Nephron progenitor cell (in vitro differentiated cells): ENCODE measurements at regions not wholly inside any gene's neighbourhood (a gene's known extent, or its start where the extent isn't known, plus 50 kb on each side); places are given as distances from the start of the nearest gene placed in this dataset.

Experiments used
- DNase-seq: peaks from one replicate; pipeline ENCODE4 v3.0.0; 2021
- H3K27ac Mint-ChIP-seq: 2 replicates; pipeline ENCODE4 v1.8.0; 2021; ENCODE audit warnings: mild to moderate bottlenecking, moderate library complexity, mixed read lengths
- H3K27me3 Mint-ChIP-seq: 2 replicates; pipeline ENCODE4 v1.8.0; 2021; ENCODE audit warnings: mild to moderate bottlenecking, low read depth, mixed read lengths; ENCODE audit not compliant: poor library complexity
- H3K36me3 Mint-ChIP-seq: 2 replicates; pipeline ENCODE4 v1.8.0; 2021; ENCODE audit warnings: low read depth, mixed read lengths
- H3K4me1 Mint-ChIP-seq: 2 replicates; pipeline ENCODE4 v1.8.0; 2021; ENCODE audit warnings: mixed read lengths
- H3K4me3 Mint-ChIP-seq: 2 replicates; pipeline ENCODE4 v1.8.0; 2021; ENCODE audit warnings: mild to moderate bottlenecking, moderate library complexity, mixed read lengths
- H3K9me3 Mint-ChIP-seq: 2 replicates; pipeline ENCODE4 v1.8.0; 2021; ENCODE audit warnings: mild to moderate bottlenecking, moderate library complexity, mixed read lengths
- TF ChIP-seq, protein P1 (sequence below): fragments of 200-600 bp; sonication (generic); IDR thresholded peaks from 2 replicates; pipeline ENCODE4 v1.5.0; 2021; ENCODE audit warnings: antibody characterized with exemption

DNA sequence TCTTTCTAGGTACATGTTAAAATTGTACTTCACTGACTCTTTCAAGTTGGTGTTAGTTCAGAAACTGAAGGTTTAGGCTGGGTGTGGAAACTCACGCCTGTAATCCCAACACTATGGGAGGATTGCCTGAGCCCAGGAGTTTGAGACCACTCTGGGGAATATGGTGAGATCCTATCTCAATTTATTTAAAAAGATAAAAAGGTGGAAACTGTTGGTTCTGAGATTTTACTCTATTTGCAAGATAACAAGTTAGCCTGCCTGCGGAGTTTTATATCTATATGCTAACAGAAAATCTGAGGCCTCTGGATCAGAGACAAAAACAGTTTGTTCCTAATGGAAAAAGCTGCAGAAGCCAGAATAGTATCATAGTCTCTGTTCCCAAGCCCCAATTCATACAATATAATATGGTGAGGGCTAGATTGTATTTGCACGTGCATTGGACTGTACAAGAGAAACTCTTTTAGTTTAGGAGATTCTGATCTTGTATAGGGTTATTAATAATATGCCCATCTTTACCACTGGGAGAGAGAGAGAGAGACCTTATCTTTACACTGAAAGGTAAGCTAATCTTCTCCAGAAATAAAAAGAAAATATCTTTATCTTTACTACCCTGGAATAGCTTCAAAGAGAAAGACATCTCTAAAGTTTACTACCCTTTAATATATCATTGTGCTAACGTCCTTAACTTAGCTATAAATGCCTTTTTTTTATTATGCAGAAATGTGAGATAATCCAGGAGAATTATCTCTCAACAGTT is 1267.6 kb downstream of the OTOL1 start:
- Mint-ChIP-seq H3K4me1 (peaks cover 12% of the 10 kb centered on the region), H3K27ac (no peak overlapping the region), H3K36me3 (peaks cover 4% of the 10 kb centered on the region), H3K4me3 (no peak overlapping the region), H3K9me3 (peaks cover 6% of the 10 kb centered on the region), H3K27me3 (no peaks in the 10 kb centered on the region)
- TF ChIP-seq, protein P1, sequence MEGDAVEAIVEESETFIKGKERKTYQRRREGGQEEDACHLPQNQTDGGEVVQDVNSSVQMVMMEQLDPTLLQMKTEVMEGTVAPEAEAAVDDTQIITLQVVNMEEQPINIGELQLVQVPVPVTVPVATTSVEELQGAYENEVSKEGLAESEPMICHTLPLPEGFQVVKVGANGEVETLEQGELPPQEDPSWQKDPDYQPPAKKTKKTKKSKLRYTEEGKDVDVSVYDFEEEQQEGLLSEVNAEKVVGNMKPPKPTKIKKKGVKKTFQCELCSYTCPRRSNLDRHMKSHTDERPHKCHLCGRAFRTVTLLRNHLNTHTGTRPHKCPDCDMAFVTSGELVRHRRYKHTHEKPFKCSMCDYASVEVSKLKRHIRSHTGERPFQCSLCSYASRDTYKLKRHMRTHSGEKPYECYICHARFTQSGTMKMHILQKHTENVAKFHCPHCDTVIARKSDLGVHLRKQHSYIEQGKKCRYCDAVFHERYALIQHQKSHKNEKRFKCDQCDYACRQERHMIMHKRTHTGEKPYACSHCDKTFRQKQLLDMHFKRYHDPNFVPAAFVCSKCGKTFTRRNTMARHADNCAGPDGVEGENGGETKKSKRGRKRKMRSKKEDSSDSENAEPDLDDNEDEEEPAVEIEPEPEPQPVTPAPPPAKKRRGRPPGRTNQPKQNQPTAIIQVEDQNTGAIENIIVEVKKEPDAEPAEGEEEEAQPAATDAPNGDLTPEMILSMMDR: no peak
- DNase-seq: no peak

DNA sequence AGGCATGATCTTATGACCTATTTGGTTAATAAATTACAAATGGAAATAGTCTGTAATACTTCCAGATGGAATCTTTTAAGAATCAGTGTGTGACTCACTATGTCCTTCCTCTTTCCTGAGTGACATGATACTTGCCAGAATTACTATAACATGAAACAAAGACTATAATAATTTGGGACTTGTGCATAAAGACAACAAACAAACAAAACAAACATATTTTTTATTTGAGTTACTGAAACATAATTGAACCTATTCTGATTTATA is 1268.1 kb downstream of the OTOL1 start:
- Mint-ChIP-seq H3K4me1 (peaks cover 12% of the 10 kb centered on the region), H3K36me3 (peaks cover 4% of the 10 kb centered on the region), H3K27ac (no peak overlapping the region), H3K4me3 (no peak overlapping the region), H3K9me3 (peaks cover 6% of the 10 kb centered on the region), H3K27me3 (no peaks in the 10 kb centered on the region)
- no peak for DNase-seq
- TF ChIP-seq, protein P1: no peak

DNA sequence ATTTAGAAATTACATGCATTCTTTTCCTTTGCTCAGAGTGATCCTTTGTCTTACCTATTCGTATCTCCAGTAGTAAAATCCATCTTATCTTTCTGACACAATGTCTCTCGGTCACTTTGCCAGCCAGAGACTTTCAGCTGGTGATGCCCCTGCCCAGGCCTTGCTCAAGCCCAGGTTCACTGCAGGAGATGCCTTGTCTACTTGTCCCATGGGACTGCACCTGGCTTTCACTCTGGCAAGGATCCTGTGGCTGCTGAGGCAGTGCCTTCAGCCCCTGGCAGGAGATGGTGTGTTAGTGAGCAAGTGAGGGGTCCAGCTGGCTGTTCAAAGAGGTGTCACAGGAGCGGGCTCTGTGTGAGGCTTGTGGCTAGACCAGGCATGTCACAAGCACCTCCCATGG is 1268.9 kb downstream of the OTOL1 start:
- Mint-ChIP-seq H3K27ac (no peak overlapping the region), H3K36me3 (peaks cover 4% of the 10 kb centered on the region), H3K27me3 (no peaks in the 10 kb centered on the region), H3K4me3 (no peak overlapping the region), H3K9me3 (peaks cover 6% of the 10 kb centered on the region), H3K4me1 (peaks cover 12% of the 10 kb centered on the region)
- DNase-seq: no peak
- TF ChIP-seq, protein P1: no peak

DNA sequence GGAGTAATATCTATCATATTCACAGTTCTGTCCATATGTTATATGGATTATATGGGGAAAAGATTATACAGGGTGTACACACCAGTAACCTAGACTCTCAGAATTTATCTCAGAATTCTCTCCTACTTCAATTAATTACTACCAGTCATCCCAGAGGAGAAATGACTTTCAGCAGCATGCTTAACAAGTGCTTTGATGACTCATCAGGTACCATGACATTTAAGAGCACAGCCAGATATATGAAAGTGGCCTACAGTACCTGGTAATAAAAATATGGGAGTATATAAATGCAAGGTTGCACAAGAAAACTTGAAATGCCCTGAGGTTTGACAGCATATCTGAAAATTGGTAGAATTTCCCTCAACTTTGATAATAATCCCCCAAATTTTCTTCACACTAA is 1273.0 kb downstream of the OTOL1 start:
- H3K36me3 Mint-ChIP-seq: peaks cover 4% of the 10 kb centered on the region
- no peak for DNase-seq
- H3K27ac Mint-ChIP-seq: no peak overlapping the region

DNA sequence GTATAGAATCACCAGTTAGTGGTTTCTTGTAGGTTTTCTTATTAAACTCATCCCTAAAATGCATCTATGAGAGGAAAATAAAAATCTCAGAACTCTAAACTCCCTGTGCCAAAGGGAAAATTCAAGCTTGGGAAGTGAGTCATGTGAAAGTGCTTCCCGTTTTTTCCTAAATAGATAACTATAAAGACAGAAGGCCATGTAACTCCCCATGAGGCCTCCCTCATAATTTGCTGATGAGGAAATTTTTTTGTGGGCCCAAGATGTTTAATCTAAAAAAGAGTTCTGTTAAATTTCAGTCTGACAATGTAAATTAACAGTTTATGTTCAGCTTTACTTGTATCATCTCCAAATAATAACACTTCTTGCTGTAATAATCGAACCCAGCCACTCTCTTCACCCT is 1273.9 kb downstream of the OTOL1 start:
- H3K4me1 Mint-ChIP-seq: no peaks in the 10 kb centered on the region
- H3K27me3 Mint-ChIP-seq: no peaks in the 10 kb centered on the region
- H3K9me3 Mint-ChIP-seq: peaks cover 6% of the 10 kb centered on the region
- no peak overlapping the region for H3K4me3 Mint-ChIP-seq
- H3K36me3 Mint-ChIP-seq: peaks cover 4% of the 10 kb centered on the region
- no peak for DNase-seq
- no peak overlapping the region for H3K27ac Mint-ChIP-seq
- TF ChIP-seq, protein P1: no peak

More for the DNA sequence above, 1273.0 kb downstream of the OTOL1 start:
- TF ChIP-seq, protein P1: no peak
- Mint-ChIP-seq H3K4me3 (no peak overlapping the region), H3K9me3 (peaks cover 6% of the 10 kb centered on the region), H3K27me3 (no peaks in the 10 kb centered on the region), H3K4me1 (peaks cover 2% of the 10 kb centered on the region)

DNA sequence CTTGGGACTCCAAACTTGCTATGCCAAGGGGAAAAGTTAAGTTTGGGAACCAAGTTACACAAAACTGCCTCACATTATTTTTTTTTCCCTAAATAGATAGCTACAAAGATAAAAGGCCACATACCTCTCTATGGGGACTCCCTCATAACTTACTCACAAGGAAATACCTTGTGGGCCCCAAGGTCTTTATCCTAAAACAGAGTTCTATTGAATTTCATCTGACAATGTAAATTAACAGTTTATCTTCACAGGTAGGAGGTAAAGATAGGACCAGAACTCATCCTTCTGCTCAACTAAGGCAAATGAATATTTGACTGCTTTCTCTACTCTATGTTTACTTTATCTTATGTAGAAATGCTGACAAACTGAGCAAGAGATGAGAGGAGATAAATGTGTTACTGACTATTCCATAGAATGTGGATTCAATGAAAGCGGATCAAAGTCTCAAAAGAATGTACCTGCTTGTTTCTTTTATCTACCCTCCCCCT is 1278.0 kb downstream of the OTOL1 start:
- no peak for DNase-seq
- no peaks in the 10 kb centered on the region for H3K27me3 Mint-ChIP-seq
- no peaks in the 10 kb centered on the region for H3K9me3 Mint-ChIP-seq
- no peak overlapping the region for H3K27ac Mint-ChIP-seq
- peaks cover 6% of the 10 kb centered on the region for H3K4me1 Mint-ChIP-seq
- TF ChIP-seq, protein P1: no peak
- no peaks in the 10 kb centered on the region for H3K36me3 Mint-ChIP-seq
- no peak overlapping the region for H3K4me3 Mint-ChIP-seq
